GM19240 (cell line): ENCODE measurements at regions not wholly inside any gene's neighbourhood (a gene's known extent, or its start where the extent isn't known, plus 50 kb on each side); places are given as distances from the start of the nearest gene placed in this dataset.

Source experiments
- DNase-seq: peaks from one replicate; pipeline ENCODE4 v3.0.0; 2011; ENCODE audit warnings: low spot score; ENCODE audit not compliant: insufficient read length

DNA sequence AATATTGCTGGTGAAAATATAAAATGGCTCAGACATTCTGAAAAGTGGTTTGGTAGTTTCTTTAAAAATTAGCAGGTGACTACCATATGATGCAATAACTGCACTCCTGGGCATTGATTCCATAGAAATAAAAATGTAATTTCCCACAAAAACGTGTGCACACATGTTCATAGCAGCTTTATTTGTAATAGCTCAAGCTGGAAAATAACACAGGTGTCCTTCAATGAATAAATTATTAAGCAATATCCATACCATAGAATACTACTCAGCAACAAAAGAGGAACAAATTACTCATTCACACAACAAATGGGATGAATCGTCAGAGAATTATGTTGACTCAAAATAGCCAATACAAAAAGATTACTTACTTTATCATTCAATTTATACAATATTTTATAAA, 893.7 kb upstream of the SLIT2 start:
- DNase-seq = no peak

- DNase-seq = no peak
These were observed 902.3 kb upstream of the SLIT2 start for GRCh38 chr4:19349416-19349815.

DNA sequence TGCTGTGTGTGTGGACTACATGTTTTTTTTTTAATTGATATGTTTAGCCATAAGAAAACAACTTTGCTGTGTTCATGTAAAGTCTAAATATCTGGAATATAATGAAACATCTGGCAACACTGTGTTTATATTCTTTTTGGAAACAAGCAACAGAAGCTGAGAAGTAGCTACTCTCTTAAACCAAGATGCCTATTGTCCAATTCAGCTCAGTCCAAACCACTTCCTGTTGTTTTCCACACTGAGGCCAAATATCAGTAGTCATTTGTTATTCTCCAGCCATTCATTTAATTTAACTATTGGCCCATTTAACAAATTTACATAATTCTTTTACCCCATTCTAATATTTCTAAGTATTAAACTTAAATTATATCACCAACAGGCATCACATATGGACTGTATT, 903.0 kb upstream of the SLIT2 start:
- no peak for DNase-seq

GRCh38 chr4:19346636-19347035, 905.1 kb upstream of the SLIT2 start:
- no peak for DNase-seq

DNA sequence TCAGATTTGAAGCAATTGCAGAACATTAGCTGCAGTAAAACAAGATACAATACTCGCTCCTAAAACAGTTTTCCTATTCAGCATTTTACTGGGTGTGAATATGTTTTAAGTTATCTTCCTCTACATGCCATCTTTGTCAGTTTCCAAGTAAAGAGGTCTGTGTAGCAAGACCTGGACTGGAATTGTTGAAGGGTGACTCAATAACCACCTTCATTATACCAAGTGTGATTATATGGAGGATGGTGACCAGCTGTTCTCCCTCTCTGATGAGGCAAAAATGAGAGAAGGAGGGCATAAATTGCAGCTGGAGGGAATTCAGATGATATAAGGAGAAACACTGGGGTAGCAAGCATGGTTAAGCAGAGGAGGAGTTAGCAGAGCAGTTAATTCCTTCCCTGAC, 922.1 kb upstream of the SLIT2 start:
- DNase-seq = no peak

GRCh38 chr4:19329077-19329476, 922.6 kb upstream of the SLIT2 start:
- DNase-seq = no peak

GRCh38 chr4:19327364-19327763, 924.3 kb upstream of the SLIT2 start:
- DNase-seq = no peak

GRCh38 chr4:19324184-19324583, 927.5 kb upstream of the SLIT2 start:
- no peak for DNase-seq

- DNase-seq = no peak
These were observed 932.1 kb upstream of the SLIT2 start for GRCh38 chr4:19319607-19320006.

- no peak for DNase-seq
These were observed 934.3 kb upstream of the SLIT2 start for GRCh38 chr4:19317377-19317776.

DNA sequence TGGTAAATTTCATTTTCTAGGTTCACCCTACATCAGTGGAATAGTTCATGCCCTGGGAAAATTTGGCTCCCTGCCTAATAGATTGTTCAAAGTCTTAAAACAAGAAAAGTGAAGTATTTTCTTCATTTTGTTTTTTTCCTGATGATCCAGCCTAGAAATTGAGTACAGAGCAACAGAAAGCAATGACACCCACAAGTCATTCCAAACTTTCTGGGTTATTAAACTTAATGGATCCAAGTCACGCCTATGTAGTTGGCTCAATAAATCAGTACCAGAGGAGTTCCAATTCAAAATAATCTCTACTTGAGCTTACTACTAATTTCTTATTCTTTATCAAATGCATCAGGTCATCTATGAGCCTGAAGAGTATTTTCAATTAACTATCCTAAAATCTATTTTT, 937.6 kb upstream of the SLIT2 start:
- DNase-seq = no peak

DNA sequence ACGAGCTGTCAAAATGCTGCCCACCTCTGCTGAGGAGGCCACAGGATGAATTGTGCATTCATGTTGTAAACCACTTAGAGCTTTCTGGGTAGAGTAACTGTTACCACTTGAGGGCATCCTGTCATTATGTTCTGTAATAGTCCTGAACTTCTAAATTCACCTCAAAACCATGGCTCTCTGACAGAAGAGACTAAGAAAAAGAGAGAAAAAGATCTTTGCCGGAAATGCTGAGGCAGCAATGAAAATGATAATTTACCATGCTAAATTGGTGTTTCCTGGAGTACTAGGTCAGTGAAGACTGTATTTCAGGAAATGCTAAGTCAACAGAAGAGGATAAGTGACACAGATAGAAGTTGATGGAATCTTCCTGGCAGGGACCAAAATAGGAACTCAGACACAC, 942.3 kb upstream of the SLIT2 start:
- no peak for DNase-seq

DNA sequence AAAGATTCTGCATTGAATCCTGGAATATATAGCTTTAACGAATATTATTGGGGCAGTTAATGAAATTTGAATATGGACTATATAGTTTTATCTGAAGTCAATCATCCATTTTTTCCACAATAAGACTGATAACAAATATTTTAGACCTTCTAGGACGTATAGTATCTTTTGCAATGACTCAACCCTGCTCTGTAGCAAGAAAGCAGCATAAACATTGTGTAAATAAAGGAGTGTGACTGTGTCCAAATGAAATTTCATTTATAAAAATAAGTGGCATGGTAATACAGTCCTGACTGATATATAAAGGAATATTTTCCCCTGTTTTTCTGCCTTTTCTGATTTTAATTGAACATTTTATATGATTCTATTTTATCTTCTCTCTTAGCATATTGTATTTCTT, 947.7 kb upstream of the SLIT2 start:
- DNase-seq = no peak

DNA sequence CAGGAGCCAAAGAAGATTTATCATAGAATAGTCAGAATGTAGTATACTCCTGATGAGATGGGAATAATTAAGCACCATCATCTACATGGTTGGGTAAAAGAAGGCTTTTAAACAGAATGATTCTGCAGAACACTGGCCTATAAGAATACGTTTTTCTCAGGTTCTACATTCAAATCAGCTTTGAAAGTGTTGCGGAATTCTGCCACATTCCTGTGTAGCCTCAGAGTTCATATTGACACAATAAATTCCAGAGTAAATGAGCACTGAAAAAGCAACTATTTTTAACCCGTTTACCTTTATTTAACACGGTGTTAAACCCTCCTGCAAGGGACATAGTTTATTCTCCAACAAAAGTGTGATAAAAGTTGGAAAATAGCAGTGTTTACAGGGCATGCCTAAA, 950.2 kb upstream of the SLIT2 start:
- DNase-seq = no peak

GRCh38 chr4:19300213-19300612, 951.5 kb upstream of the SLIT2 start:
- DNase-seq = no peak

DNA sequence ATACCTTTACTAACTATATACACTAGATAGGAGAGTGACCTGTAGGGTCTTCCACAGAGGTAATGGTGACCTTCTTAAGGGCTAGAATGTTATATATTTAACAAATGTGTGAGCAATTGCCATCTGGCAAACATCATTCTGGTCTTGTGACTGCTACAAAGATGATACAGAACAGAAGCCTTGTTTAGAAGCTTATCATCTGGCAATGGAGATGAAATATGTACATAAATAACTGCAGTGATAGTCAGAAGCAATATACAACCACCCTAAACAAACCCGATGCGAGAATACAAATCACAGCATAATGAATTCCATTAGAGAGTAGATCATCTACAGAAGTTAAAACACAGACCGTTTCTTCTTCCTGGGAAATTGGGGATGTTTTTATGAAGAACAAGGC, 952.7 kb upstream of the SLIT2 start:
- no peak for DNase-seq

- no peak for DNase-seq
These were observed 957.9 kb upstream of the SLIT2 start for GRCh38 chr4:19293781-19294180.

GRCh38 chr4:19293080-19293479, 958.6 kb upstream of the SLIT2 start:
- no peak for DNase-seq

- no peak for DNase-seq
These were observed 964.8 kb upstream of the SLIT2 start for GRCh38 chr4:19286924-19287323.

DNA sequence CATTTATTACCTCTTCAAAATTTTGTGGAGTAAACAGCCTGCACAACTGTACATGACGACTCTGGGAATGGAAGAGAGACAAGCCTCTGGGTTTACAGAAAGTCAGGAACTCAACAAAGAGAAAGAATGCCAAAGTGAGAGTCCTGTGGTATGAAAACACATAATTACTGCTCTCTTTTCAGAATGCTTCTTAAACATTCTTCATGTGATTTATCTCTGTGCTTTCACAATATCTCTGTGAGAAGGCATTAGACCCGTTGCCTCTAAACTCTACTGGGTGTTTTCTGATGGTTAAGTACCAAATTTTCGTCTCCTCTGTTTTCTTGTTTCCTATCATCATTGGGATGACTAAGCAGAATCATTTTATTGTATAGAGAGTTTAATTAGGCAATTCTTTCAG, 966.6 kb upstream of the SLIT2 start:
- no peak for DNase-seq

- DNase-seq = no peak
These were observed 973.0 kb upstream of the SLIT2 start for GRCh38 chr4:19278665-19279064.

DNA sequence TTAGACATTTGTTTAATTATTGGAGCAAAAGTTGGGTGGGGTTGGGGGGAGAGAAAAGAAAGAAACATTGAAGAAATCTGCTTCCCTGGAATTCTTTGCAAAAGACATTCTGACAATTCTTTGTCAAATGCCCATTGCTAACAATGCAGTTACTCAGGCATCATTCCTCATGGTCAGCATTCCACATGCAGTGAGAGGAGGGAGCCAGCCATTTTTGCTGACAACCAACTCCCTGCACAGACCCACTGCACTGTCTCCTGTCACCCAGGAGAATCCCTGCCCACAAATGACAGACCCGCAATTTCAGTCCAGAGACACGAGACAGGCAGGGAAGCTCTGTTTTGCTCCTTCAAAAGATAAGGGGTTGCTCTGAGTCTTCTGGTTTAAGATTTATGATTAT, 985.1 kb upstream of the SLIT2 start:
- DNase-seq = no peak

DNA sequence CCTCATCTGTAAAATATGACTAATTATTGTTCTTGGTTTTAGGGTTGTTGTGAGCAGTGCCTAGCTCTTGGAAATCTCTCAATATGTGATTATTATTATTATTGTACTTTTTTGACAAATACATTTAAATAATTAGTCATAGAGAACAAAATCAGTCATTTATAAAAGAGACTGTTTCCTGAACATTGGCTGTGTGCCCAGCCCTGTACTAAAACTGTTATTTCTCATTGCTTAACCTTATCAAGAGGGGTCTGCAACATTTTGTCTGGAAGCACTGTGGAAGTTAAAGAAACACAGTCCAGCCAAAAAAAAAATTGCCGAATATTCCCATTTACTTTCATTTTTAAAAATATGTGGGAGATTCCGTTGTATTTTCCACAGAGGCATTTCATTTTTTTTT, 989.2 kb upstream of the SLIT2 start:
- no peak for DNase-seq

GRCh38 chr4:19260346-19260745, 991.4 kb upstream of the SLIT2 start:
- no peak for DNase-seq

DNA sequence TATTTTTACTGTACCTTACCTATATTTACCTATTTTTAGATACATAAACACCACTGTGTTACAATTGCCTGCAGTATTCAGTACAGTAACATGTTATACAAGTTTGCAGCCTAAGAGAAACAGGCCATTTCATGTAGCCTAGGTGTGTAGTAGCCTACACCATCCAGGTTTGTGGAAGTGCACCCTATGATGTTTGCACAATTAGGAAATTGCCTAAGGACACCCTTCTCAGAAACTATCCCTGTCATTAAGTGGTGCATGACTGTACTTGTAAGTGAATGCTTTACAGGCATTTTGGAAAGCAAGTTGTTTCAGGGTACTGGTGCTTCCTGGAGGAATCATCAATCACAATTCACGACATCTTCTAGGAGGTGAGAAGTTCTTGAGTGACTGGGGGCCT, 991.8 kb upstream of the SLIT2 start:
- DNase-seq = no peak
